ENCODE measurements at regions not wholly inside any gene's neighbourhood (a gene's known extent, or its start where the extent isn't known, plus 50 kb on each side); places are given as distances from the start of the nearest gene placed in this dataset.

DNA sequence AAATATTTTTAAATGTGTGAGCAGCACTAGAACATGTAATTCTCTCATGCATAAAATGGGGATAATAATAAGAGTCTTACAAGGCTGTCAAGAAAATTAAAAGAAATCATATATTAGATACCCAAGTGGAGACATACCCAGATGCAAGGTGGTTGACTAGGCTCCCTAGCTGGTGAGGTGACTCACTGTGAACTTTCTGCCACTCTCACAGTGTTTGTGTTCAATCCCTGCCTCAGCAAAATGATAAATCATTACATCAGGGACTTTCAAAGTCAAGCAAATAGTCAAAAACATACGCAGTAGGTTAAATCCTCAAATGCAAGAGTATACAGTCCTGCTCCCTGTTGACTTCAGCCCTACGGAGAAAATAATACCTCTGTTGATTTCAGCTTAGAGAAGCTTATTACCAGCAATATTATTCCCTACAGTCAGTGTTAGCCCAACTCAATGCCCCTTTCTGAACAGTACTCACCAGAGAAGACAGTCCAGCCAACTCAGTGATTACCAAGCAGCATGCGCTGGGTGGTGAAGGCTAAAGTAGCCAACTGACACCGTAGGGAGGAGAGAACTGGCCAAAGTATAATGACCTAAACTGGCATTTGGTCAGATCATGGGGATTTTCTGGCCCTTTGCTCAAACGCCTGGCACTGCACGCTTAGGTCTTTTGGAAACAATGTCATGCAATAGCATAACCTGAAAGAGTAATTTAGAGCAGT is 73.1 kb upstream of the BARX2 start:
- Histone ChIP-seq H3K36me3 (no peaks in the 10 kb centered on the region), H3K9me3 (replicated peaks in 1 of 11) (no peaks in the 10 kb centered on the region; a peak in 1 of 22 replicates), H3K4me1 (peaks cover 0 to 11% (median 8%) of the 10 kb centered on the region in 10 experiments; a peak in 13 of 20 replicates), H3K27ac (no peak overlapping the region), H3K4me3 (no peak overlapping the region), H3K9ac (no peak overlapping the region), H3K4me2 (no peak overlapping the region), H3K27me3 (no peaks in the 10 kb centered on the region), H4K20me1 (no peaks in the 10 kb centered on the region)
- TF ChIP-seq Cebpa-rat (IDR thresholded peaks at IDR 0.05): no peak

DNA sequence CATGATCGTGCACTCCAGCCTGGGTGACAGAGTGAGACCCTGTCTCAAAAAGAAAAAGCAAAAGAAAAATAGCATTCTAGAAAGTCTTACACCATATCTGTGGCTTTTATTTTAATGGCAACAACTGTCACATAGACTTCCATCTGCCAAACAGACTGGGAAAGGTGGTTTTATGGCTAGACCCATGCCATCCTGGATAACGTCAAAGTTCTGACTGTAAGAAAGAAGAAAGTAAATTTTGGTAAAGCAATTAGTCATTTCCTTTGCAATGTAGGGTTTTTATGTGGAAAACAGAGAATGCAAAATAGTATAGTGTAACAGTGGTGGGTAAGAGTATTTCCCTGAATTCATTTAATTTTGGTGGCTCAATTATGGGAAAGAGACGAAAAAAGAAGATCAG is 75.5 kb upstream of the BARX2 start:
- Histone ChIP-seq H3K4me1 (peaks cover 0 to 11% (median 8%) of the 10 kb centered on the region in 10 experiments; a peak in 13 of 20 replicates), H3K27ac (no peak overlapping the region), H3K36me3 (no peaks in the 10 kb centered on the region), H4K20me1 (no peaks in the 10 kb centered on the region), H3K4me3 (no peak overlapping the region), H3K27me3 (no peaks in the 10 kb centered on the region), H3K9ac (no peak overlapping the region), H3K9me3 (replicated peaks in 1 of 11) (no peaks in the 10 kb centered on the region), H3K4me2 (no peak overlapping the region)
- no peak for TF ChIP-seq Cebpa-rat (IDR thresholded peaks at IDR 0.05)

DNA sequence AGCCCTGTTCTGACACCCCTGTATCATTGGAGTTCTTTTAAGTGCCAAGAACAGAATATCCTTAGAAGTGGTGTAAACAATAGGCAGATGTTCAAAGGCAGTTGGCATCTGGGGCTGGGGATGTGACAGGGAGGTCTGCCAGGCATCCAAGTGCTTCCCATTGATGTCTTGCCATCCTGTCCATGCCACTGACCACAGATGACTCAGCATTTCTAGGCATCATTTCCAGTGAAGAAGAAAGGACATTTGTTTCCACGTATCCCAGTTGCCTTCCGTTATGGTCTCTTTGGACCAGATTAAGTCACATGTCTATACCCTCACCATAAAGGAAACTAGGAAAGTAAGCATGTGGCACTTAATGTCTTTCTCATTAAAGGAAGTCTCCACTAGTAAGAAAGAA is 76.7 kb upstream of the BARX2 start:
- H3K4me2 ChIP-seq: no peak overlapping the region
- H3K4me3 ChIP-seq: no peak overlapping the region
- peaks cover 0 to 11% (median 8%) of the 10 kb centered on the region in 10 experiments; a peak in 13 of 20 replicates for H3K4me1 ChIP-seq
- H3K9ac ChIP-seq: no peak overlapping the region
- H3K9me3 ChIP-seq (replicated peaks in 1 of 11): no peaks in the 10 kb centered on the region
- no peak overlapping the region for H3K27ac ChIP-seq
- TF ChIP-seq Cebpa-rat (IDR thresholded peaks at IDR 0.05): no peak
- H3K27me3 ChIP-seq: no peaks in the 10 kb centered on the region
- H3K36me3 ChIP-seq: no peaks in the 10 kb centered on the region
- no peaks in the 10 kb centered on the region for H4K20me1 ChIP-seq

DNA sequence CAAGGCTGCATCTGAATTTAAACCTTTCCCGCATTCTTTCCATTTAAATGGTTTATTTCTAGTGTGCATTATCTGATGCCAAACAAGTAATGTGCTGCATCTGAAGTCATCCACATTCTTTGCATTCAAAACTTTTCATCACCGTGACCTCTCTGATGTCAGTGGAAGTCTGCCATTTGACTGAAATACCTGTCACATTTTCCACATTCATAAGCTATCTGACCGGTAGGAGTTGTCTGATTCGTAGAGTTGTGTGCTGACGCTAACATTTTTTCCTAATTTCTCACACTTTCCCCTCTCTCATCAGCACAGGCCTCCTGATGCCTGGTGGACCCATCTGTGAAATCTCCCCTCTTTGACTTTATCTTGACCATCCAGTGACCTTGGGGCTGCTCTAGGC is 79.9 kb upstream of the BARX2 start:
- H3K9ac ChIP-seq: no peak overlapping the region
- H3K9me3 ChIP-seq (replicated peaks in 1 of 11): no peaks in the 10 kb centered on the region
- peaks cover 0 to 6% (median under 1%) of the 10 kb centered on the region in 10 experiments; a peak in 5 of 20 replicates for H3K4me1 ChIP-seq
- no peak overlapping the region for H3K4me3 ChIP-seq
- H3K36me3 ChIP-seq: no peaks in the 10 kb centered on the region
- no peak for TF ChIP-seq Cebpa-rat (IDR thresholded peaks at IDR 0.05)
- no peaks in the 10 kb centered on the region for H4K20me1 ChIP-seq
- no peaks in the 10 kb centered on the region for H3K27me3 ChIP-seq
- no peak overlapping the region for H3K4me2 ChIP-seq
- H3K27ac ChIP-seq: no peak overlapping the region

GRCh38 chr11:129292771-129293170 is 82.9 kb upstream of the BARX2 start:
- Histone ChIP-seq H3K9ac (no peak overlapping the region), H3K4me3 (no peak overlapping the region), H3K9me3 (replicated peaks in 1 of 11) (no peaks in the 10 kb centered on the region), H3K36me3 (no peaks in the 10 kb centered on the region), H3K4me1 (no peaks in the 10 kb centered on the region), H3K4me2 (no peak overlapping the region), H3K27me3 (no peaks in the 10 kb centered on the region), H4K20me1 (no peaks in the 10 kb centered on the region), H3K27ac (no peak overlapping the region)
- TF ChIP-seq Cebpa-rat (IDR thresholded peaks at IDR 0.05): no peak

GRCh38 chr11:129292092-129292491 is 83.6 kb upstream of the BARX2 start:
- H3K9ac ChIP-seq: no peak overlapping the region
- H3K4me2 ChIP-seq: no peak overlapping the region
- no peak for TF ChIP-seq Cebpa-rat (IDR thresholded peaks at IDR 0.05)

GRCh38 chr11:129291546-129291945 is 84.1 kb upstream of the BARX2 start:
- no peaks in the 10 kb centered on the region for H4K20me1 ChIP-seq
- no peak overlapping the region for H3K9ac ChIP-seq
- H3K36me3 ChIP-seq: no peaks in the 10 kb centered on the region
- no peak overlapping the region for H3K4me3 ChIP-seq
- H3K4me1 ChIP-seq: no peaks in the 10 kb centered on the region
- H3K4me2 ChIP-seq: no peak overlapping the region
- H3K27me3 ChIP-seq: no peaks in the 10 kb centered on the region
- TF ChIP-seq Cebpa-rat (IDR thresholded peaks at IDR 0.05): no peak
- no peaks in the 10 kb centered on the region for H3K9me3 ChIP-seq (replicated peaks in 1 of 11)
- no peak overlapping the region for H3K27ac ChIP-seq

More at GRCh38 chr11:129292092-129292491, 83.6 kb upstream of the BARX2 start:
- Histone ChIP-seq H3K36me3 (no peaks in the 10 kb centered on the region), H3K4me3 (no peak overlapping the region), H3K27ac (no peak overlapping the region), H3K4me1 (no peaks in the 10 kb centered on the region), H3K9me3 (replicated peaks in 1 of 11) (no peaks in the 10 kb centered on the region), H4K20me1 (no peaks in the 10 kb centered on the region), H3K27me3 (no peaks in the 10 kb centered on the region)

DNA sequence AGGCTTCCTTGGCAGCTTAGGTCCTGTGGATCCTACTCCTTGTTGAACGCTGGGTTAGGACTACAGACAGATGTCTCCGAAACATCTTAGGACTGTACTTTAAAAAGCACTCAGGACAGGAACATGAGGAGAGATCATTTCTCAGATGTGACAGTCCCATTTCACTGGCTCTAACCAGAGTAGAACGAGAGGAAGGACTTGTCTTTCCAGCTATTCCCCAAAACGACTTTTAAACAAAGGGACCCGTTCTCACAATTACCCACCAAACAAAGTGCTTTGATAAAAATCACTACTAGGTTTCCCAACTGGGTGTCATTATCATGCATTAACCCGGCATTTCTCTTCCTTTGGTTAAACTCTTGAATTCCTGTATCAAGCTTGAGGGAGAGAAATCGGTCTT is 84.7 kb upstream of the BARX2 start:
- Histone ChIP-seq H3K4me2 (no peak overlapping the region), H3K9me3 (replicated peaks in 1 of 11) (no peaks in the 10 kb centered on the region), H3K27ac (no peak overlapping the region), H3K4me3 (no peak overlapping the region), H3K9ac (no peak overlapping the region), H3K4me1 (no peaks in the 10 kb centered on the region), H3K36me3 (no peaks in the 10 kb centered on the region), H4K20me1 (no peaks in the 10 kb centered on the region), H3K27me3 (no peaks in the 10 kb centered on the region)
- no peak for TF ChIP-seq Cebpa-rat (IDR thresholded peaks at IDR 0.05)

DNA sequence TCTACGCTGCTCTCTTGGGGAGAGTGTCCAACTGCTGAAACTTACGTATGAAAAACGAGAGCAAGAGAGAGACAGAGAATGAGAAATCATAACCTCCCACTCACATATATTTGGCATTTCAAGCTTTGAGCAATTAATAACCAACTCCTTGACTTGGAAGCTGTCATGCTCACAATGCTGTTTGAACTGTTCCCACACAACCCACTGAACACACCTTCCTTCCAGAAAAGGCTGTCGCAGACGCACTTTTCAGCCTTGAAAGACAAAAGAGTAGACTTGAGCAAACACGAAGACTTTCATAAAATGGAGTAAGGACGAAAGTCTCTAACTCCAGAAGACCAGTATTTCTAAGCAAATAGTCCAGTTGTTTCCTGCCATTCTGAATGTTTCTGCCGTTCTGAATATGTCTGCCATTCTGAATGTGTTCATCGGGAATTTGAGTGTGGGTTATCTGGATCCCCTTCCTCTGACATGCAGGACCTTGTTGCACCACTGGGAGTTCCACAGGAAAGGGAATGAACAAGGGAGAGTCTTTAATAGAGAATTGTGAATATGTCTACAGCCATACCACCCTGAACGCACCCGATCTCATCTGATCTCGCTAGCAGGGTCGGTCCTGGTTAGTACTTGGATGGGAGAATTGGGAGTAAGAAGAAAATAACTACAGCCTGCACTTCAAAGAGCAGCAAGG is 86.2 kb upstream of the BARX2 start:
- no peak overlapping the region for H3K4me2 ChIP-seq
- H3K9ac ChIP-seq: no peak overlapping the region
- no peak overlapping the region for H3K27ac ChIP-seq
- H3K36me3 ChIP-seq: no peaks in the 10 kb centered on the region
- no peak overlapping the region for H3K4me3 ChIP-seq
- H3K4me1 ChIP-seq: peaks cover 0 to 10% (median 5%) of the 10 kb centered on the region in 10 experiments; a peak in 13 of 20 replicates
- no peaks in the 10 kb centered on the region for H3K27me3 ChIP-seq
- H4K20me1 ChIP-seq: no peaks in the 10 kb centered on the region
- H3K9me3 ChIP-seq (replicated peaks in 1 of 11): no peaks in the 10 kb centered on the region
- TF ChIP-seq Cebpa-rat (IDR thresholded peaks at IDR 0.05): no peak

GRCh38 chr11:129287920-129288319 is 87.7 kb upstream of the BARX2 start:
- H3K4me3 ChIP-seq: no peak overlapping the region
- H4K20me1 ChIP-seq: no peaks in the 10 kb centered on the region
- H3K27me3 ChIP-seq: no peaks in the 10 kb centered on the region
- no peak overlapping the region for H3K4me2 ChIP-seq
- no peaks in the 10 kb centered on the region for H3K36me3 ChIP-seq
- H3K4me1 ChIP-seq: peaks cover 0 to 17% (median 9%) of the 10 kb centered on the region in 10 experiments; a peak in 13 of 20 replicates
- no peak for TF ChIP-seq Cebpa-rat (IDR thresholded peaks at IDR 0.05)
- no peaks in the 10 kb centered on the region for H3K9me3 ChIP-seq (replicated peaks in 1 of 11)
- no peak overlapping the region for H3K9ac ChIP-seq
- no peak overlapping the region for H3K27ac ChIP-seq
